ENCODE measurements at regions not wholly inside any gene's neighbourhood (a gene's known extent, or its start where the extent isn't known, plus 50 kb on each side); places are given as distances from the start of the nearest gene placed in this dataset.
A peak's percentile ranks its signal among the peaks of the same experiment; 100 is the strongest.
"Not testable (repeated sequence)": the region's sequence is repeated elsewhere in the genome, so short reads cannot be mapped to it uniquely, and the experiment has no call there.

DNA sequence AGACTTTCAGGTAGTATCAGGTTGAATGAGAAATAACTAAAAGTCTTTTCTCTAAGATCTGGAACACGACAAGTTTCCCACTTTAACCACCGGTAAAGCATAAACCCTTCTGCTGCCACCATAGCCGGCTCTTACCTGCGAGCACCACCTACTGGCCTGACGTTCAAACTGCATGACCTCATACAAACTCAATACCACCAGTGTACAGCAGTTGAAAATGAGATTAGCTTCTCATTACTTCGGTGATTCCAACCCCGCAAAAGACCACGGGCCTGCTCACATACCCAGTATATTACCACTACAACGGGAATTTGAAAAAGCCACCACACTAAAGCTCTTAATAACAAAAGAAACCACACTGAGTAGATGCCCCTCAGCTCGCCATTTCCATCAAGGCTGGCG is 1238.6 kb downstream of the TMEM121 start:
- TF ChIP-seq, protein P1, sequence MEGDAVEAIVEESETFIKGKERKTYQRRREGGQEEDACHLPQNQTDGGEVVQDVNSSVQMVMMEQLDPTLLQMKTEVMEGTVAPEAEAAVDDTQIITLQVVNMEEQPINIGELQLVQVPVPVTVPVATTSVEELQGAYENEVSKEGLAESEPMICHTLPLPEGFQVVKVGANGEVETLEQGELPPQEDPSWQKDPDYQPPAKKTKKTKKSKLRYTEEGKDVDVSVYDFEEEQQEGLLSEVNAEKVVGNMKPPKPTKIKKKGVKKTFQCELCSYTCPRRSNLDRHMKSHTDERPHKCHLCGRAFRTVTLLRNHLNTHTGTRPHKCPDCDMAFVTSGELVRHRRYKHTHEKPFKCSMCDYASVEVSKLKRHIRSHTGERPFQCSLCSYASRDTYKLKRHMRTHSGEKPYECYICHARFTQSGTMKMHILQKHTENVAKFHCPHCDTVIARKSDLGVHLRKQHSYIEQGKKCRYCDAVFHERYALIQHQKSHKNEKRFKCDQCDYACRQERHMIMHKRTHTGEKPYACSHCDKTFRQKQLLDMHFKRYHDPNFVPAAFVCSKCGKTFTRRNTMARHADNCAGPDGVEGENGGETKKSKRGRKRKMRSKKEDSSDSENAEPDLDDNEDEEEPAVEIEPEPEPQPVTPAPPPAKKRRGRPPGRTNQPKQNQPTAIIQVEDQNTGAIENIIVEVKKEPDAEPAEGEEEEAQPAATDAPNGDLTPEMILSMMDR (IDR thresholded peaks at IDR 0.05; ENCODE audit: extremely low read depth in 1 of 2, insufficient read depth in 1 of 2, low read depth in 1 of 2, low read length in 2 of 2), result peak in 1 of 2 donors; percentile 9
- TF ChIP-seq EZH2 (IDR thresholded peaks at IDR 0.05; ENCODE audit: borderline replicate concordance, low read depth, low read length, severe bottlenecking); POLR2A (IDR thresholded peaks at IDR 0.05; ENCODE audit: low read depth, low read length); POLR2AphosphoS5 (IDR thresholded peaks at IDR 0.05; ENCODE audit: insufficient read depth, low read depth, low read length); FOS (IDR thresholded peaks at IDR 0.05; ENCODE audit: borderline replicate concordance, insufficient read depth, low read length): not testable (repeated sequence)
- TF ChIP-seq, protein P2, sequence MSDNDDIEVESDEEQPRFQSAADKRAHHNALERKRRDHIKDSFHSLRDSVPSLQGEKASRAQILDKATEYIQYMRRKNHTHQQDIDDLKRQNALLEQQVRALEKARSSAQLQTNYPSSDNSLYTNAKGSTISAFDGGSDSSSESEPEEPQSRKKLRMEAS (IDR thresholded peaks at IDR 0.05; ENCODE audit: insufficient read depth, insufficient read length), result not testable (repeated sequence)

All from endothelial cell of umbilical vein (primary cell).